ENCODE measurements at regions not wholly inside any gene's neighbourhood (a gene's known extent, or its start where the extent isn't known, plus 50 kb on each side); places are given as distances from the start of the nearest gene placed in this dataset.

DNA sequence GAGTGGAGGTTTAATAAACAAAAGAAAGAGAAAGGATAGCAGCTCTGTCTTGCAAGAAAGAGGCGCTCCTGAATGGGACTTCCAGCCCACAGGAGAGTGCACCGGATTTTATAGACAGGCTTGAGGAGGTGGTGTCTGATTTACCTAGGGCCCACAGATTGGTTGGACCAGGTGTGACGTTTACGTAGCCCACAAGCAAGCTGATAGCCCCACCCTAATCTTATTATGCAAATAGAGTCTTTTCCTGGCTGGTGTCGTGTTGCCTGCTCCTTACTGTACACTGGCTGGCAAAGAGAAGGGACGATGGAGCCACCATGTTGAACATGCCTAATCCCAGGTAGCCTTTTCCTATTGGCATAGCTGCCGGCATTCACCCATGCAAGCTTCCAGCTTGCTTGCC, 319.7 kb upstream of the POM121L12 start:
- ChIA-PET POLR2A (ENCODE audit: unreplicated experiment) (no interaction called here), CTCF (interaction anchor here (0.6 kb wide), 1 partner anchor 8 kb away, joined by 3 read pairs; no protein-coding TSS in a partner anchor)
- no peak overlapping the region for H2BK120ac ChIP-seq (ENCODE audit: low read depth, low read length)
- no peaks in the 10 kb centered on the region for H3K79me1 ChIP-seq (ENCODE audit: low read depth in 1 of 2, low read length in 2 of 2)
- no peak overlapping the region for H3K4ac ChIP-seq (ENCODE audit: low read depth, low read length)
- no peak overlapping the region for H2BK20ac ChIP-seq (ENCODE audit: low read depth, low read length)
- H2AK5ac ChIP-seq (ENCODE audit: low read depth, low read length): no peak overlapping the region
- no peaks in the 10 kb centered on the region for H4K20me1 ChIP-seq (ENCODE audit: insufficient read depth, low read length)
- H3K4me1 ChIP-seq (ENCODE audit: control insufficient read depth, insufficient read depth, low read length): no peaks in the 10 kb centered on the region
- no peak overlapping the region for H3K18ac ChIP-seq (ENCODE audit: low read depth, low read length)
- intact Hi-C loops (cut with micrococcal nuclease) (no loop called here), dilution Hi-C loops (cut with HindIII; ENCODE audit: low sequenced_read_pairs, unreplicated experiment) (no loop called here), in situ Hi-C loops (cut with MboI; ENCODE audit: low sequenced_read_pairs) (no loop called here)
- no peak for TF ChIP-seq SMC3 (IDR thresholded peaks at IDR 0.05; ENCODE audit: low read depth, low read length)
- DNase-seq (no peak), ATAC-seq (ENCODE audit: low read depth) (no peak)
- no peak overlapping the region for H4K91ac ChIP-seq (ENCODE audit: insufficient read depth, low read depth, low read length)
- no peak overlapping the region for H2BK15ac ChIP-seq (ENCODE audit: low read depth, low read length)
- no CpG with 5 or more reads among the region's 7 CpGs for WGBS, 2 experiments (ENCODE audit: extremely low coverage in 2 of 2, insufficient read length in 1 of 2)
- no peak overlapping the region for H2AK9ac ChIP-seq (replicated peaks; ENCODE audit: low read depth, low read length, poor library complexity)
- no peak overlapping the region for H3K4me2 ChIP-seq (ENCODE audit: low read depth, low read length)
- no peak overlapping the region for H3K23ac ChIP-seq (ENCODE audit: low read depth, low read length)
- H3K27ac ChIP-seq (ENCODE audit: insufficient read depth, low read length): no peak overlapping the region
- peaks cover 7% of the 10 kb centered on the region; the same call in 1 of the 2 replicates for H3K9me3 ChIP-seq (ENCODE audit: control insufficient read depth, insufficient read depth, low read length)
- BruUV-seq (replicated peaks): no TSS peak
- H2AFZ ChIP-seq (replicated peaks; ENCODE audit: low read length, poor library complexity): no peak overlapping the region
- no peak overlapping the region for H3K56ac ChIP-seq (ENCODE audit: extremely low read depth, insufficient read depth, low read length)
- no peaks in the 10 kb centered on the region for H3K27me3 ChIP-seq (ENCODE audit: control insufficient read depth, insufficient read depth, low read length)
- H3K4me3 ChIP-seq (ENCODE audit: insufficient read depth, low read depth, low read length): no peak overlapping the region
- no peak overlapping the region for H3K9ac ChIP-seq (ENCODE audit: low read depth, low read length)
- no peak overlapping the region for H4K8ac ChIP-seq (ENCODE audit: low read depth in 2 of 2, low read length in 2 of 2)
- no peaks in the 10 kb centered on the region for H3K36me3 ChIP-seq (ENCODE audit: control insufficient read depth, insufficient read depth, low read length)
- no peak overlapping the region for H2BK5ac ChIP-seq (ENCODE audit: low read depth, low read length, poor library complexity, severe bottlenecking)
- H3K14ac ChIP-seq (replicated peaks; ENCODE audit: low read depth, low read length): no peak overlapping the region
- no peak overlapping the region for H4K5ac ChIP-seq (ENCODE audit: low read depth, low read length)
- H3K9me1 ChIP-seq (ENCODE audit: insufficient read depth, low read length): no peaks in the 10 kb centered on the region
